GM18873 (cell line): ENCODE measurements at regions not wholly inside any gene's neighbourhood (a gene's known extent, or its start where the extent isn't known, plus 50 kb on each side); places are given as distances from the start of the nearest gene placed in this dataset.

Source experiments
- ATAC-seq: cut with Tn5 transposase; IDR thresholded peaks from one replicate; pipeline ENCODE4 v1.9.1; 2021; ENCODE audit warnings: mild to moderate bottlenecking, moderate library complexity, moderate number of reproducible peaks; ENCODE audit not compliant: unreplicated experiment, low FRiP score

GRCh38 chr10:78290131-78290750 lies 256.6 kb downstream of the RPS24 start:
- ATAC-seq = no peak

- ATAC-seq = no peak
Observed at GRCh38 chr10:78291722-78292121, 258.1 kb downstream of the RPS24 start.

- no peak for ATAC-seq
Observed at GRCh38 chr10:78292250-78292981, 258.8 kb downstream of the RPS24 start.

GRCh38 chr10:78292982-78293865 lies 259.6 kb downstream of the RPS24 start:
- no peak for ATAC-seq

GRCh38 chr10:78295242-78295641 lies 261.6 kb downstream of the RPS24 start:
- no peak for ATAC-seq

- ATAC-seq = no peak
Observed at GRCh38 chr10:78296785-78297184, 263.1 kb downstream of the RPS24 start.

- ATAC-seq = no peak
Observed at GRCh38 chr10:78297997-78298396, 264.3 kb downstream of the RPS24 start.

GRCh38 chr10:78298835-78299234 lies 265.2 kb downstream of the RPS24 start:
- ATAC-seq = no peak

GRCh38 chr10:78299851-78300468 lies 266.3 kb downstream of the RPS24 start:
- ATAC-seq = no peak

- no peak for ATAC-seq
Observed at GRCh38 chr10:78300526-78300925, 266.9 kb downstream of the RPS24 start.

- no peak for ATAC-seq
Observed at GRCh38 chr10:78301481-78301880, 267.8 kb downstream of the RPS24 start.

- ATAC-seq = no peak
Observed at GRCh38 chr10:78301891-78302738, 268.5 kb downstream of the RPS24 start.

- no peak for ATAC-seq
Observed at GRCh38 chr10:78302739-78302988, 269.0 kb downstream of the RPS24 start.

- peak; percentile 74 for ATAC-seq
Observed at GRCh38 chr10:78302989-78303854, 269.6 kb downstream of the RPS24 start.

- ATAC-seq = no peak
Observed at GRCh38 chr10:78304091-78305045, 270.7 kb downstream of the RPS24 start.

GRCh38 chr10:78305311-78305710 lies 271.6 kb downstream of the RPS24 start:
- ATAC-seq = no peak

- ATAC-seq = no peak
Observed at GRCh38 chr10:78306358-78306757, 272.7 kb downstream of the RPS24 start.

GRCh38 chr10:78307576-78307975 lies 273.9 kb downstream of the RPS24 start:
- ATAC-seq = no peak
